ENCODE measurements at regions not wholly inside any gene's neighbourhood (a gene's known extent, or its start where the extent isn't known, plus 50 kb on each side); places are given as distances from the start of the nearest gene placed in this dataset.

GRCh38 chr7:54245020-54245419, 297.2 kb upstream of the VSTM2A start:
- no peak overlapping the region for H3K27ac ChIP-seq
- no peaks in the 10 kb centered on the region for H3K27me3 ChIP-seq (ENCODE audit: low read depth)
- TF ChIP-seq CTCF (IDR thresholded peaks at IDR 0.05) = no peak
- ATAC-seq (no peak), DNase-seq (no peak)
- no peaks in the 10 kb centered on the region for H3K4me1 ChIP-seq
- no peaks in the 10 kb centered on the region for H3K9me3 ChIP-seq
- intact Hi-C loops (cut with DNase I) = no loop called here
- no peak overlapping the region for H3K4me3 ChIP-seq
- no peaks in the 10 kb centered on the region for H3K36me3 ChIP-seq

DNA sequence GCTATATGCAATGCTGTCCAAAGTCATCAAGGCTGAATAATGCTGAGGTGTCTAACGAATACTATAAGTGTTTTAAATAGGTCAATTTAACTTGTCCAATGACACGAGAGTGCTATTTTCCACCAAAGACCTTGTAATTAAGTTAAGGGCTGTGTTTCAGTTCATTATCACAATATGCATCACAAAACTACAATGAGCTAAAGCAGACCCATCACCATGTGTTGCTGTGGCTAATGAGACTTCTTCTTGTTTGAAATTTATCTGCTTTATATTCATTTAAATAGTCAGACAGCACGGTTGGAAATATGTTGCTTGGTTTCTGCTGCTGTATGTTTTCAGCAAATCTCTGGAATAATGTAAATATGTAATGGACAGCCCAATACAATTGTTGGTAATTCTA, 292.5 kb upstream of the VSTM2A start:
- H3K4me1 ChIP-seq = no peaks in the 10 kb centered on the region
- TF ChIP-seq CTCF (IDR thresholded peaks at IDR 0.05) = no peak
- H3K9me3 ChIP-seq = no peaks in the 10 kb centered on the region
- H3K27me3 ChIP-seq (ENCODE audit: low read depth) = no peaks in the 10 kb centered on the region
- intact Hi-C loops (cut with DNase I) = no loop called here
- no peak for DNase-seq
- H3K36me3 ChIP-seq = no peaks in the 10 kb centered on the region
- H3K27ac ChIP-seq = no peak overlapping the region
- ATAC-seq = no peak
- H3K4me3 ChIP-seq = no peak overlapping the region

- no peaks in the 10 kb centered on the region for H3K36me3 ChIP-seq
- ATAC-seq (no peak), DNase-seq (no peak)
- H3K4me3 ChIP-seq = no peak overlapping the region
- intact Hi-C loops (cut with DNase I) = no loop called here
- no peaks in the 10 kb centered on the region for H3K27me3 ChIP-seq (ENCODE audit: low read depth)
- no peaks in the 10 kb centered on the region for H3K9me3 ChIP-seq
- no peak for TF ChIP-seq CTCF (IDR thresholded peaks at IDR 0.05)
- no peak overlapping the region for H3K27ac ChIP-seq
- H3K4me1 ChIP-seq = no peaks in the 10 kb centered on the region
These were observed 289.7 kb upstream of the VSTM2A start for GRCh38 chr7:54252256-54253035.

DNA sequence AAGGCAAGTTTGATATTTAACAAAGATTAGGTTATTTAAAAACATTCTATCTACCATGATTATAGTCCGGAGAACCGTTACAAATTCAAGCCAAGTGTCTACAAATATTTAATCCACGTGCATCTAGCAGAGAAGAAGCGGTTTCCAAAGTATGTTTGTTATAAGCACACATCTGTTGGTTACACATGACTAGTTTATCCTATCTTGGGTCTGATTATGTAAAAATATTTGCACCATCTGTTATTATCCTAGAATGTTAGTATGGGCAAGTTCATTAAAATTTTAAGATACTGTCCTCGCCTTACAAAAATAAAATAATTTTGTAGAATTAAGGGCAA, 289.2 kb upstream of the VSTM2A start:
- intact Hi-C loops (cut with DNase I) = no loop called here
- no peaks in the 10 kb centered on the region for H3K36me3 ChIP-seq
- DNase-seq (no peak), ATAC-seq (no peak)
- H3K4me1 ChIP-seq = no peaks in the 10 kb centered on the region
- no peaks in the 10 kb centered on the region for H3K27me3 ChIP-seq (ENCODE audit: low read depth)
- H3K4me3 ChIP-seq = no peak overlapping the region
- H3K9me3 ChIP-seq = no peaks in the 10 kb centered on the region
- TF ChIP-seq CTCF (IDR thresholded peaks at IDR 0.05) = no peak
- no peak overlapping the region for H3K27ac ChIP-seq

DNA sequence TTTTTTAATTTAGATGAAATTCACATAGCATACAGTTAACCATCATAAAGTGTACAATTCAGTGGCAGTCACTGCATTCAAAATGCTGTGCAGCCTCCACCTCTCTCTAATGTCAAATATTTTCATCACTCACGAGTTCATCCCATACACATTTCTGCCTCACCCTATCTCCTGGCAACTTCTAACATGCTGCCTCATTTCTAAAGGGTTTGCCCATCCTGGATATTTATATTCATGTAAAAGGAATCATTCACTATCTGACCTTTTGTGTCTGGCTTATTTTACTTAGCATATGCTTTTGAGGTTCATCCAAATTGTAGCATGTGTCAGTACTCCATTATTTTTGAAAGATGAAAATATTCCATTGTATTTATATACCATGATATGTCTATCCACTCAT, 286.9 kb upstream of the VSTM2A start:
- Histone ChIP-seq H3K27ac (no peak overlapping the region), H3K4me1 (no peaks in the 10 kb centered on the region), H3K27me3 (ENCODE audit: low read depth) (no peaks in the 10 kb centered on the region), H3K9me3 (no peaks in the 10 kb centered on the region), H3K4me3 (no peak overlapping the region), H3K36me3 (no peaks in the 10 kb centered on the region)
- ATAC-seq (no peak), DNase-seq (no peak)
- TF ChIP-seq CTCF (IDR thresholded peaks at IDR 0.05) = no peak
- intact Hi-C loops (cut with DNase I) = no loop called here
